Inferior parietal cortex (tissue), 1 donor: ENCODE measurements at regions not wholly inside any gene's neighbourhood (a gene's known extent, or its start where the extent isn't known, plus 50 kb on each side); places are given as distances from the start of the nearest gene placed in this dataset.
A peak's percentile ranks its signal among the peaks of the same experiment; 100 is the strongest.

ENCODE experiments used
- DNase-seq: peaks from one replicate; pipeline ENCODE4 v3.0.0-alpha.2; 2016; ENCODE audit errors: extremely low spot score

- no peak for DNase-seq
These were observed 1144.0 kb downstream of the BRD1 start for GRCh38 chr22:48683640-48684039.

GRCh38 chr22:48682504-48682903 lies 1145.2 kb downstream of the BRD1 start:
- no peak for DNase-seq

GRCh38 chr22:48680601-48681000 lies 1147.1 kb downstream of the BRD1 start:
- DNase-seq: no peak

- no peak for DNase-seq
These were observed 1147.8 kb downstream of the BRD1 start for GRCh38 chr22:48679656-48680555.

DNA sequence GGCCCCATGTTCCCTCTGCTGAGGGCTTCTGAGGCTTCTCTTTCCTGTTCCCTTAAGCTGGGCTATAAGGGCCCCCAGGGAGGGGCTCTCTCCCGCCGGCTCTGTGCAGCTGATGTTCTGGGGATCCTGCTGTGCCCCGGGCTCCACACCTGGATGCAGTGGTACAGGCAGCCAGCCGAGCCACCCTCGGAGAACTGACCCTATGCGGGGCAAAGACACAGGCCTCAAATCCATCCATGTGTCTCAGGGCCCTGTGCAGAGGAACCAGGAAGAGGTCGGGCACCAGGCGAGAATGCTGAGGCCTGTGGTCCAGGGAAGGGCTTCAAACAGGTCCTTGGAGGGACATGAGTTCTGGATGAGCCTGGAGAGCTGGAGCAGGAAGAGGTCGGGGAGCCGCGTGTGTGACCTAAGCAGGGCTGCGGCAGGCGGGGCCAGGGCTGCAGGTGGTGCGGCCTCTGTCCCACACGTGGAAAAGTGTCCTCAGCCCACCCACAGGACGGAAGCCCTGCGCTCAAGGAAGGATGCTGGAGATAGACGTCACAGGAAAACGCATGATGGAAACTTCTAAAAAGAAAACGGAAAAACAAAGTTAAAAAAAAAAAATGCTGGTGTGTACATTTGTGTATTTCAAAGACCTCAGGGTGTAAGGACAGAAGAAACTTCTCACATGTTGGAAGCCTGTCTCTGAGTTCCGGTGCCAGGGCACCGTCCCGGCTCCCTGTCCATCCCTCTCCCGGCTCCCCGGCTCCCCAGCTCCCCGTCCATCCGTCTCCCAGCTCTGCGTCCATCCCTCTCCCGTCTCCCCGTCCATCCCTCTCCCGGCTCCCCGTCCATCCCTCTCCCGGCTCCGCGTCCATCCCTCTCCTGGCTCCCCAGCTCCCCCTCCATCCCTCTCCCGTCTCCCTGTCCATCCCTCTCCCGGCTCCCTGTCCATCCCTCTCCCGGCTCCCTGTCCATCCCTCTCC lies 1149.2 kb downstream of the BRD1 start:
- DNase-seq: no peak

DNA sequence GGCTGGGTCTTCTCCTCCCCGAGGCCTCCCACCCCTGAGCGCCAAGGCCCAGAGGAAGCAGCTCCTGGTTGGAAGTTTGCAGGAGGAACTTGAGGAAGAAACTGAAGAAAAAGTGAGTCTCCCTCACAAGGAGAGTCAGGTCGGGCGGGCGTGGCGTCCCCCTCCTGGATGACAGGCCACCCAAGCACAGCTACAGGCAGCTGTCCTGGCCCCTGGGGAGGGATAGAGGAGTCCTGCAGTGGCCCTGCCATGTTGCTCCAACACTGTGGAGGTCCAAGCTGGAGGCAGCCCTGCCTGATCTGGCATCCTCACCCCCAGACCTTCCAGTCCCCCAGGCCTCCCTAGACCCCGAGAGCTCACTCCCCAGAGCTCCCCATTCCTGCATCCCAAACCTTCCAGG lies 1150.1 kb downstream of the BRD1 start:
- DNase-seq: no peak

GRCh38 chr22:48677168-48677520 lies 1150.5 kb downstream of the BRD1 start:
- no peak for DNase-seq

- no peak for DNase-seq
These were observed 1151.2 kb downstream of the BRD1 start for GRCh38 chr22:48676266-48677167.

GRCh38 chr22:48675830-48676145 lies 1151.9 kb downstream of the BRD1 start:
- DNase-seq: no peak

- no peak for DNase-seq
These were observed 1152.4 kb downstream of the BRD1 start for GRCh38 chr22:48675141-48675829.

- no peak for DNase-seq
These were observed 1153.7 kb downstream of the BRD1 start for GRCh38 chr22:48673806-48674500.

DNA sequence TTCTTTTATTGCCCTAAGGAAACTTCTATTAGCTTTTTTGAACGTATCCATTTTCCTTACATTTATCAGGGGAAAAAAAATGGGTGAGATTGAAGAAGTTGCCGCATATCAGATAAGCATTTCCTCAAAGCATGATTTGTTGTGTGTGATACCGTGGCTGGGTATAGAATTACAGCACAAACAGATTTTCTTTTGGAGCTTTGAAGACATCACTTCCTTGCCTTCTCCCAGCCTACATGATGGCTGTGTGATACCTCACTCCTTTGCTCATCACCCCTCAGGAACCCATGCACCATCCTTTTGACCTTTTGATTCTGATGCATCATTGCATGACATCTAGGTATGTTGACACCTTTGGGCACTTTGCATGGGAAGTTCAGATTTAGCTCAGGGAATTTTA lies 1155.3 kb downstream of the BRD1 start:
- no peak for DNase-seq

DNA sequence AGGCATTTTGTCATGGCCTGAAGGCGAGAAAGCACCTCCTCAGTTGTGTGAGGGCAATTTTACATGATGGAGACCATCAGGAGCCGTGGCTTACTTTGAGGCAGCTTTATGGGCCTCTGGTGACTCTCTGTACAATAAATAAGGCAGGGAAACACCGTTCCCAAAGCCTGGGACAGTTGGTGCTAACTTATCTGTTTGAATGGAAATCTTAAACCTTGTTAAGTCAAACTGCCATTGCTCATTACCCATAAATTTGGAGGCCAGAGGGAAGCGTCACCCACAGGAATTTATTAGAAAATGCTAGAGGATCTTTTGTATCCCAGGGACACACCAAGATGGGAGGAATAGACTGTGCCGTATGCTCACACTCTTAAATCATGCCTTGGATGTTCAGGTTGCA lies 1156.9 kb downstream of the BRD1 start:
- no peak for DNase-seq

- no peak for DNase-seq
These were observed 1157.5 kb downstream of the BRD1 start for GRCh38 chr22:48669986-48670716.

DNA sequence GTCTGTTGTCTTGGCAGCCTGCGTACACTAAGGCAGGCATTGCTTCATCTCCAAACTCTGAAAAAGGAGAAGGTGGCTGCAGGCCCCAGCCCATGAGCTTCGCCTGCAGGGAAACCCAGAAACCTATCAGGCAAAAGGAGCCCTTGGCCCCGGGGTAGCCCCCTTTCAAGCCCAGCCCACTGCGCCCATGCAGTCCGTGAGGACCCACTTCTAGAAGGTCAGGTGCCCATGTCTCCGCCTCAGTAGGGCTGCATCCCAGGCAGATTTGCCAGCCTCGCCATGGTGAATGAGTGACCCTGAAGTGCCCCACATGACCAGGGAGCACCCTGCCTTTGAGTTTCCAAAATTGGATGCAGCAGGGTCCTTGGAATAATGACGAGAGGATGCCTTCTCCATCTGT lies 1158.4 kb downstream of the BRD1 start:
- DNase-seq: no peak

DNA sequence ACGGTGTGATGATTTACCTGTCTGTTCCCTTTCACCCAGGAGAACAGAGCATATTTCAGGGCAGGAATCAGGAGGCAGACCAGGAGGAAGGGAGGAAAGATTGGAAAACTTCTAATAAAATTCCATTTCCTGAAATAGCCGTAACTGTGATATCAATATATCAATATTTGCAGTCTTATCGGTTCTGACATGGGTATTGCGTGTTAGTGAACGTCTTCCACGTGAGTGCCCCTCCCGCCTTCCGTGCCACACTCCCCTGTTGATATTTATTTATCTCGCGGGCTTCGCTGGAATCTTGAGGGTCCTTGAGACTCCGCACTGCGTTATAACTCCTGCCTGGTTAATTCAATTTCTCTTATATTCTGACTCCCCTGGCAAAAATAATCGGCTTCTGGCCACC lies 1160.4 kb downstream of the BRD1 start:
- DNase-seq: no peak

- DNase-seq: no peak
These were observed 1161.1 kb downstream of the BRD1 start for GRCh38 chr22:48666620-48667019.

DNA sequence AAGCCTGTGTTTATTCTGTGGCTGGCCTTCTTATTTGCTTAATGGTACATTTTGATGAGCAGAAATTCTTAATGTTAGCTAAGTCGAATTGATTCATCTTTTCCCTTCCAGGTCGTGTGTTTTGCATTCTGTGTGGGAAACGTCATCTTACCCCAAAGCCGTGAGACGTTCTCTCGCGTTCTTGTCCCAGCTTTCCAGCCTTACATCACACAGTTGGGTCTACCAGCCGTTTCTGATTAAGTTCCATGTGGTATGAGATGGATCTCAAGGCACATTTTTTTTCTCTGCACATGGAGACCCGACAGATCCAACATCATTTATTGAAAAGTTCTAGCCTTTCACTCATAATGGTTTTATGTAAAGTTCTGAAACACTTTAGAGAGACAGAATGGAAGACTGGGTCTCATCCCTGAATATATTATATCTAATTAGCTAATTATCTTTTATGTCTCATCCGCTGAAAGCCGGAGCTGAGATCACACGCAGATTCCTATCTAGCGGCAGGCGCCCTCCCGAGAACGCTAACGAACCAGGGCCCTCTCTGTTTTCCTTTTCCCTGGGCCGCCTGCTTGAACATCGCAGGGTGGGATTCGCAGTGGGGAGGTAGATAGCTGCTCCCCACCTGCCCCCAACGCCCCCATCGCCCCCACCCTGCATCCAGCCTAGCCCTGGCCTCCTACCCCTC lies 1162.2 kb downstream of the BRD1 start:
- DNase-seq: no peak

DNA sequence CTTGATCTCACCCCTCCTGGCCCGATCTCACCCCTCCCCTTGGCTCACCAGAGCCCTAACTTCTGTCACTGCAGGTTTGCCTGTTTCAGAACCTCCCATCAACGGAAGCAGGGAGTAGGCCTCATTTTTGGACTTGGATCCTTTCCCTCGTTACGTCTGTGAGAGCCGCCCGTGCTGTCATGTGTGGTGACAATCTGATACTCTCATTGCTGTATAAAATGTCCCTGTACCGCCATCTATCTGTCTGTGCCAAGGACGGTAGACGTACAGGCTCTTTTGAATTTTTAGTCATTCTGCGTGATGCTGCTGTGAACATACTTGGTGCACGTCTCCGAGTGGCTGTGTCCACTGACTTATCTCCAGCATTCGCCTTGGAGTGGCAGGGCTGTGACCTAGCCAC lies 1163.1 kb downstream of the BRD1 start:
- peak; percentile 34 for DNase-seq
